Smooth muscle cell (in vitro differentiated cells): ENCODE measurements at regions not wholly inside any gene's neighbourhood (a gene's known extent, or its start where the extent isn't known, plus 50 kb on each side); places are given as distances from the start of the nearest gene placed in this dataset.
"Not testable (repeated sequence)": the region's sequence is repeated elsewhere in the genome, so short reads cannot be mapped to it uniquely, and the experiment has no call there.

Source experiments
- DNase-seq: peaks from one replicate; lab custom pipeline; 2025; ENCODE audit not compliant: unreplicated experiment; lab: John Stamatoyannopoulos, UW
- H2AFZ ChIP-seq: fragments of 200-600 bp; sonication (generic); 2 replicates; pipeline ENCODE4 v1.6.0; 2016; ENCODE audit warnings: antibody characterized with exemption, low read depth, mild to moderate bottlenecking
- H3F3A ChIP-seq: fragments of 200-600 bp; sonication (generic); 2 replicates; pipeline ENCODE4 v1.6.0; 2017; ENCODE audit warnings: antibody characterized with exemption, low read depth
- H3K27ac ChIP-seq: fragments of 200-600 bp; sonication (generic); 2 replicates; pipeline ENCODE4 v1.5.1; 2016; ENCODE audit warnings: low read depth, mild to moderate bottlenecking
- H3K27me3 ChIP-seq: fragments of 200-600 bp; sonication (generic); 2 replicates; pipeline ENCODE4 v1.6.1; 2016; ENCODE audit warnings: low read depth, mild to moderate bottlenecking
- H3K36me3 ChIP-seq: fragments of 200-600 bp; sonication (generic); 2 replicates; pipeline ENCODE4 v1.5.1; 2016; ENCODE audit warnings: low read depth
- H3K4me1 ChIP-seq: fragments of 200-600 bp; sonication (generic); 2 replicates; pipeline ENCODE4 v1.5.1; 2016; ENCODE audit warnings: low read depth
- H3K4me2 ChIP-seq: fragments of 200-600 bp; sonication (generic); 2 replicates; pipeline ENCODE4 v1.6.0; 2016; ENCODE audit warnings: mild to moderate bottlenecking
- H3K4me3 ChIP-seq: fragments of 200-600 bp; sonication (generic); 2 replicates; pipeline ENCODE4 v1.5.1; 2016; ENCODE audit warnings: mild to moderate bottlenecking
- H3K79me2 ChIP-seq: fragments of 200-600 bp; sonication (generic); 2 replicates; pipeline ENCODE4 v1.6.0; 2016; ENCODE audit warnings: low read depth, mild to moderate bottlenecking
- H3K9ac ChIP-seq: fragments of 200-600 bp; sonication (generic); 2 replicates; pipeline ENCODE4 v1.6.0; 2016; ENCODE audit warnings: low read depth
- H3K9me3 ChIP-seq: fragments of 200-600 bp; sonication (generic); replicated peaks from 2 replicates; pipeline ENCODE4 v1.5.1; 2016; ENCODE audit warnings: low read depth
- H4K20me1 ChIP-seq: fragments of 200-600 bp; sonication (generic); 2 replicates; pipeline ENCODE4 v1.6.0; 2016; ENCODE audit warnings: low read depth
- WGBS: methylation state at CpG from one replicate; pipeline ENCODE4 v1.1.7; 2016; ENCODE audit warnings: low lambda C conversion rate; 5-methylcytosine and 5-hydroxymethylcytosine counted together
- TF ChIP-seq, protein P1 (sequence below): fragments of 200-600 bp; sonication (generic); IDR thresholded peaks from 2 replicates; pipeline ENCODE4 v1.5.1; 2017; ENCODE audit warnings: borderline replicate concordance, mild to moderate bottlenecking, antibody characterized with exemption; ENCODE audit not compliant: insufficient read depth, poor library complexity, severe bottlenecking

DNA sequence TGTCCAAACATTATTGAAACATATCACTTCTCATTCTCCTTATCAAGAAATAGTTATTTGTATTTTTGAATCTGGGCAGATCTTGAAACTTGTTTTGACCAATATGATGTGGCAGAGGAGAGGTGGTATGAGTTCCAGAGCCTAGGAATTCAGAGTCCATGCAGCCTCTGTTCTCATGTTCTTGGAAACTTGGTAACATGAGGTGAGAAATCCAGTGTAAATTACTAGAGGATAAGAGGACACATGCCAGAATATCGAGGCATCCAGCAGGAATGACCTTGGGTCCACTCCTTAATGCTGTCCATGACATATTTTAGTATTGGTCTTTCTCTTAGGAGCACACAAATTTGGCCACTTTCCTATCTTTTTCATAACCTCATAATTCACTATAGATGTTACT is 1374.6 kb downstream of the FSCB start:
- WGBS = 84% methylated on average over 1 of the region's 1 CpG

DNA sequence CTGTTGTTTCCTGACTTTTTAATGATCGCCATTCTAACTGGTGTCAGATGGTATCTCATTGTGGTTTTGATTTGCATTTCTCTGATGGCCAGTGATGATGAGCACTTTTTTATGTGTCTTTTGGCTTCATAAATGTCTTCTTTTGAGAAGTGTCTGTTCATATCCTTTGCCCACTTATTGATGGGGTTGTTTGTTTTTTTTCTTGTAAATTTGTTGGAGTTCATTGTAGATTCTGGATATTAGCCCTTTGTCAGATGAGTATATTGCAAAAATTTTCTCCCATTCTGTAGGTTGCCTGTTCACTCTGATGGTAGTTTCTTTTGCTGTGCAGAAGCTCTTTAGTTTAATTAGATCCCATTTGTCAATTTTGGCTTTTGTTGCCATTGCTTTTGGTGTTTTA is 1378.7 kb downstream of the FSCB start:
- not testable (repeated sequence) for H3F3A ChIP-seq
- WGBS = 100% methylated on average over 1 of the region's 1 CpG

More for the DNA sequence above, 1374.6 kb downstream of the FSCB start:
- Histone ChIP-seq H3K4me3 (no peak overlapping the region), H3K27ac (no peak overlapping the region), H3K79me2 (no peaks in the 10 kb centered on the region), H3K27me3 (no peaks in the 10 kb centered on the region), H4K20me1 (no peaks in the 10 kb centered on the region), H3K9me3 (no peaks in the 10 kb centered on the region), H3K36me3 (no peaks in the 10 kb centered on the region), H3K4me2 (no peak overlapping the region), H3F3A (no peaks in the 10 kb centered on the region), H3K4me1 (no peaks in the 10 kb centered on the region), H3K9ac (no peak overlapping the region), H2AFZ (no peak overlapping the region)
- TF ChIP-seq, protein P1, sequence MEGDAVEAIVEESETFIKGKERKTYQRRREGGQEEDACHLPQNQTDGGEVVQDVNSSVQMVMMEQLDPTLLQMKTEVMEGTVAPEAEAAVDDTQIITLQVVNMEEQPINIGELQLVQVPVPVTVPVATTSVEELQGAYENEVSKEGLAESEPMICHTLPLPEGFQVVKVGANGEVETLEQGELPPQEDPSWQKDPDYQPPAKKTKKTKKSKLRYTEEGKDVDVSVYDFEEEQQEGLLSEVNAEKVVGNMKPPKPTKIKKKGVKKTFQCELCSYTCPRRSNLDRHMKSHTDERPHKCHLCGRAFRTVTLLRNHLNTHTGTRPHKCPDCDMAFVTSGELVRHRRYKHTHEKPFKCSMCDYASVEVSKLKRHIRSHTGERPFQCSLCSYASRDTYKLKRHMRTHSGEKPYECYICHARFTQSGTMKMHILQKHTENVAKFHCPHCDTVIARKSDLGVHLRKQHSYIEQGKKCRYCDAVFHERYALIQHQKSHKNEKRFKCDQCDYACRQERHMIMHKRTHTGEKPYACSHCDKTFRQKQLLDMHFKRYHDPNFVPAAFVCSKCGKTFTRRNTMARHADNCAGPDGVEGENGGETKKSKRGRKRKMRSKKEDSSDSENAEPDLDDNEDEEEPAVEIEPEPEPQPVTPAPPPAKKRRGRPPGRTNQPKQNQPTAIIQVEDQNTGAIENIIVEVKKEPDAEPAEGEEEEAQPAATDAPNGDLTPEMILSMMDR = no peak
- no peak for DNase-seq

DNA sequence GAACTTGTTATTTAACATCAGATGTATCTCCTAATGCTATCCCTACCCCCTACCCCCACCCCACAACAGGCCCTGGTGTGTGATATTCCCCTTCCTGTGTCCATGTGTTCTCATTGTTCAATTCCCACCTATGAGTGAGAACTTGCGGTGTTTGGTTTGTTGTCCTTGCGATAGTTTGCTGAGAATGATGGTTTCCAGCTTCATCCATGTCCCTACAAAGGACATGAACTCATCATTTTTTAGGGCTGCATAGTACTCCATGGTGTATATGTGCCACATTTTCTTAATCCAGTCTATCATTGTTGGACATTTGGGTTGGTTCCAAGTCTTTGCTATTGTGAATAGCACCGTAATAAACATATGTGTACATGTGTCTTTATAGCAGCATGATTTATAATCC is 1379.2 kb downstream of the FSCB start:
- not testable (repeated sequence) for H3K27me3 ChIP-seq, H2AFZ ChIP-seq, H3K4me3 ChIP-seq, DNase-seq, H4K20me1 ChIP-seq, H3K4me1 ChIP-seq, H3K9me3 ChIP-seq, H3K79me2 ChIP-seq, H3K9ac ChIP-seq, H3K4me2 ChIP-seq, H3K27ac ChIP-seq, H3F3A ChIP-seq, H3K36me3 ChIP-seq
- WGBS = 97% methylated on average over 3 of the region's 3 CpGs

More for the DNA sequence above, 1378.7 kb downstream of the FSCB start:
- H3K79me2 ChIP-seq, H2AFZ ChIP-seq, H3K36me3 ChIP-seq, H3K9me3 ChIP-seq, H3K4me3 ChIP-seq, H3K27me3 ChIP-seq, H3K9ac ChIP-seq, H3K4me1 ChIP-seq, DNase-seq, H3K4me2 ChIP-seq, H3K27ac ChIP-seq, H4K20me1 ChIP-seq: not testable (repeated sequence)

DNA sequence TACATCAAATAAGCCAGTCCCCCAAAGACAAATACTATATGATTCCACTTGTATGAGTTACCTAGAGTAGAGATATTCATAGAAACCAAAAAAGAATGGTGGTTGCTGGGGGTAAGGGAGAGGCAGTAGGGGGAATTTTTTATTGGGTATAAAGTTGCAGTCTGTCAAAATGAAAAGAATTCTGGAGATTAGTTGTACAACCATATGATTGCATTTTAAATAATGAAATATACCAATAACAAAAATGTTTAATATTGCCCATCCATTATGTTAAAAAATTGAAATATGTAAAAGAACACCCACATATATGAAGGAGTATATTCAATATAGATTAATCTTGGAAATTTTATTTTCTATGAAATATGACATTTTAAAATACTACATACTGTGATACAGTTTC is 1383.5 kb downstream of the FSCB start:
- H3K4me1 ChIP-seq = no peaks in the 10 kb centered on the region
- H3K9ac ChIP-seq = no peak overlapping the region
- TF ChIP-seq, protein P1 = no peak
- H3K4me2 ChIP-seq = no peak overlapping the region
- no peak overlapping the region for H3K27ac ChIP-seq
- H3K36me3 ChIP-seq = no peaks in the 10 kb centered on the region
- H3K79me2 ChIP-seq = no peaks in the 10 kb centered on the region
- no peaks in the 10 kb centered on the region for H4K20me1 ChIP-seq
- no peak overlapping the region for H2AFZ ChIP-seq
- DNase-seq = no peak
- no peaks in the 10 kb centered on the region for H3K9me3 ChIP-seq
- H3K4me3 ChIP-seq = no peak overlapping the region
- H3F3A ChIP-seq = no peaks in the 10 kb centered on the region
- H3K27me3 ChIP-seq = no peaks in the 10 kb centered on the region

DNA sequence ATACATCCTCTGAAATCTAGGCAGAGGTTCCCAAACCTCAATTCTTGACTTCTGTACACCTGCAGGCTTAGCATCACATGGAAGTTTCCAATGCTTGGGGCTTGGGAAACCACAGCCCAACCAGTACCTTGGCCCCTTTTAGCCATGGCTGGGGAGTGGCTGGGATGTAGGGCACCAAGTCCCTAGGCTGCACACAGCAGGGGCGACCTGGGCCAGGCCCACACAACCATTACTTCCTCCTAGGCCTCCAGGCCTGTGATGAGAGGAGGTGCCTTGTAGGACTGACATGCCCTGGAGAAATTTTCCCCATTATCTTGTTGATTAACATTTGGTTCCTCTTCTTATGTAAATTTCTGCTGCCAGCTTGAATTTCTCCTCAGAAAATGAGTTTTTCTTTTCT is 1387.4 kb downstream of the FSCB start:
- 70% methylated on average over 1 of the region's 1 CpG for WGBS

More for the DNA sequence above, 1387.4 kb downstream of the FSCB start:
- Histone ChIP-seq H3K36me3 (no peaks in the 10 kb centered on the region), H3K9ac (no peak overlapping the region), H3K79me2 (no peaks in the 10 kb centered on the region), H3K4me1 (no peaks in the 10 kb centered on the region), H2AFZ (no peak overlapping the region), H3K27ac (no peak overlapping the region), H3K9me3 (no peaks in the 10 kb centered on the region), H3K27me3 (no peaks in the 10 kb centered on the region), H3K4me2 (no peak overlapping the region), H3F3A (no peaks in the 10 kb centered on the region), H4K20me1 (no peaks in the 10 kb centered on the region), H3K4me3 (no peak overlapping the region)
- no peak for DNase-seq
- TF ChIP-seq, protein P1 = no peak
